EL (cell line): ENCODE measurements at regions not wholly inside any gene's neighbourhood (a gene's known extent, or its start where the extent isn't known, plus 50 kb on each side); places are given as distances from the start of the nearest gene placed in this dataset.

ENCODE experiments used
- DNase-seq: peaks from one replicate; pipeline ENCODE4 v3.0.0-alpha.2; 2016

DNA sequence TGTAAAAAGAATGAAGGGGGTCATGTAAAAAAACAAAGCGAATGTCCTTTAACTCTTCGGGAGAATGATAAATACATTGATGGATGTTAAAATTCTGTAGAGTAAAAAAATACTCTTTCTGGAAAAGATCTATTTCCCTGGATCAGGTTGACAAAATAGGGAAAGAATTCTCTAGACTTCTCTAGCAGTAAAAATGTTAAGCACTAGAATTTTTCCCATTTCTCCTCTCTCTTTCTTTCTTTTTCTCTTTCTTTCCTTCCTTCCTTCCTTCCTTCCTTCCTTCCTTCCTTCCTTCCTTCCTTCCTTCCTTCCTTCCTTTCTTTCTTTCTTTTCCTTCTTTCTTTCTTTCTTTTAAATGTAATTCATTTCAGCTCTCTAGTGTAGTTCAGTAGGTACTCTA, 552.5 kb downstream of the LRFN5 start:
- no peak for DNase-seq

DNA sequence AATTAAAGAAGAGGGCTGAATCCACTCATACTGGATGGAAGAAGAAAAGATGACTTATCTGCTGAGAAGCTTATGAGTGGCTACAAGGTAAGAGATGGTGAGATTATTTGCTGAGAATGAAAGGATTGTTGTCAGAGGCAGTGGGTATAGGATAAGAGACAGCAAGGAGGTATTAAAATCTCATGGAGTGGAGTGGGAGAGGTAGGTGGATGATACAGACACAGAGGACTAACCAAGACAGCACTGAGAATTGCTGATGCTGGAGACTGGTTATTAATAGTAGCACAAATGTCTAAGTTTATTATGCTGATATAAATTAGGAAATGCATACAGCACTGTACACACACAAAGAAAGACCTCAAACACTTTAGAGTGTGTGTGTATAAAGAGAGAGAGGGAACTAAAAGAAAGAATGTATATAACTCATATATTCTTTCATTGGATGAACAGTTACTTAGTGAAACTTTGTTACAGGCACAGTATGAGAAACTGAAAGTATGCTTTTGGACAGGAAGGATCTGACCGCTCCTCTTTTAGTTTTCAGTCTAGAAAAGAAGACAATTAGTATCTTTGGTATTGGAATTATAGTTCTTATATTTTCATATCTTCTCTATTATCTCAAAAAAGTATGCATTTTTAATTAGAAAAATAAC, 543.1 kb downstream of the LRFN5 start:
- no peak for DNase-seq

DNA sequence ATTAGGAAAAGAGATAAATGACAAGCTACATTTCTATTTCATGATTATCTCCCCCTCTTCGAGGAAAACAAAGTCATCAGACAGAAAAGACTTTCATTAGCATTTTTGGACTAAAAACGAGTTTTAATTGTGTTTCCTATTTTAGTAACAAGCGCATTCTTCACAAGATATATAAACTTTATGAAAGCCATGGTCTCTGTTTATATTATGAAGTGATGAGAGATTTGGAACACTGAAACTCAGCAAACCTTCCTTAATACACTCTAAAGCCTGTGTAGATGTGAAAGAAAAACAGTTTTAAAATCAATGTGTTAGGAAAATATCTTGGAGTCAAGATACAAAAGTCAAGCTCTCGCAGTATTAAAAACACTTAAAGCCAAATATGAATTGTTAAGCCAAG, 539.1 kb downstream of the LRFN5 start:
- no peak for DNase-seq

DNA sequence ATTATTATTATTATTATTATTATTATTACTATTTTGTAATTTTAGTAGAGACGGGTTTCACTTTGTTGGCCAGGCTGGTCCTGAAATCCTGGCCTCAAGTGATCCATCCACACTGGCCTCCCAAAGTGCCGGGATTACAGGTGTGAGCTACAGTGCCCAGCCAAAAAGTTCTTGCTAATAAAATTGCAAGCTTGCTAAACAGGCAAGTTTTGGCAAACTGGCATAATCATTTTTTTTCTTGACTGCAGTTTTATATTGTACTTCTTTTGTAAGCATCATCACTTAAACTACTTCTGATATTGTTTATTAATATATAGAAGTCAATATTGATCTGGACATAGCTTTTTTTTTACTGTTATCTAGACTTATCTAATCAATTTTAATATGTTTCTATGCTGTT, 536.4 kb downstream of the LRFN5 start:
- DNase-seq: no peak

DNA sequence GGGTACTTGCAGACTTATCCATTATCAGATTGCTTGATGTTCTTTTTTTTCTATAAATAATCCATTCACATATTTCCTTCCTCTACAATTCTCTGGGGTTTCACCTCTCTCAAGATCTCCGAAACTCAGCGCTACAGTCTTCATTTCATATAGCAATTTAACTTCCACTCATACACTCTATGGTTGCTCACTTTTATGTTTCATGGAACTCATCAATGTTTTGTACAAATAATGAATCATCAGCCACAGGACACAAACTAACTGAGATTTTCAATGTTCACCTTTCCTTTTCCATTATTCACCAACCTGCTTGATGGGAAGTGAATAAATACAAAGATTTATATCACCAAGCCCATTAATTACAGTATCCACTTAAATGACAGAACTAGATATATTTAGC, 534.7 kb downstream of the LRFN5 start:
- DNase-seq: no peak

DNA sequence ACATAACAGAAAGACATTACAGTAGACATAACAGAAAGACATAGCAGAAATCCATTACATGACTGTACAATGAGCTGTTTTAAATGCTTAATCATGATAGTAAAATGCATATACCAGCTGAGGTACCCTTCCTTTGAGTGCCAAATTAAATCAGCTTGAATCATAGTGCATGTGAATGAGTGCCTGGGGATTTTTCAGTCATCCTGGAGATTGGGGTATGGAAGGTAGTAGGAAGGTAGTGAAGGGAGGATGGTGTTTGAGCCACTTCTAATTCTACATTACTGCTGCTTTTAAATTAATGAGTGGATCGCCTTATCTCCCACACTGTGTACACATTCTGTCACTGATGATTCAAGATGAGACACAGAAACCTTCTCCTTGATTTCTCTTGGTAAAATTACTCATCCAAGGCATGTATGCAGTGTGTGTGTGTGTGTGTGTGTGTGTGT, 534.2 kb downstream of the LRFN5 start:
- DNase-seq: peak; percentile 20

DNA sequence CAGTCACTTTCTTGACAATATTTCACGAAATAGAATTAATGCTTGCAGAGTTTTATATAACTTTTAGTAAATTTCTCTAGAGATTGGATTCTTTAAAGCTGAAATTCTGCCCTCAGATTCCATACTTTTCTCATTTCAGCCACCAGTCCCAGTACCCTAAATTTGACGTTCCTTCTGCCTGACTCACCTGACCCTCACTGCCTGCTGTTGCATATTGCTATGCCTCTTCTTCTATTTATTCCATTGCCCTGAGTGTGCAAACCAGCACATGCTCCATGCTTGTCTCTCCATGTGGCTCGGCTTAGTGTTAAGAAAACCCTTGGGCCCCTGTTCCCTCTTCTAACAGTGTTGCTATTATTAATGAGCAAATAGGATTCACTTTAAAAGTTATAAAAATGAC, 533.3 kb downstream of the LRFN5 start:
- peak; percentile 25 for DNase-seq

DNA sequence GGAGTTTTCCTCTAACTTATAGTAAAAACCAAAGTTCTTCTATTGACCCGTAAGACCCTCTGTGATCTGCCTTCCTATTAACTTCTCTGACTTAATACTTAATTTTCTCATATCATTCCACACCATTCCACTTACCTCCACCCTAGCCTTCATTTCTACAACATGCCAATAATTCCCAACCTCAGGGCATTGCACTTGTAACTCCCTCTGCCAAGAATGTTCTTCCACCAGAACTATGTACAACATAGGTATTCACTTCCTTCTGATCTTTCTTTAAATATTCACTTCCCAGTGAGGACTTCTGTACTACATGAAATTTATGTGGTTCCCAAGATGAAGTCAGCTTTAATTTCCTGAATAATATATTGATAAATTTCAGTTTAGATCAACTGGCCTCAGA, 531.7 kb downstream of the LRFN5 start:
- no peak for DNase-seq

DNA sequence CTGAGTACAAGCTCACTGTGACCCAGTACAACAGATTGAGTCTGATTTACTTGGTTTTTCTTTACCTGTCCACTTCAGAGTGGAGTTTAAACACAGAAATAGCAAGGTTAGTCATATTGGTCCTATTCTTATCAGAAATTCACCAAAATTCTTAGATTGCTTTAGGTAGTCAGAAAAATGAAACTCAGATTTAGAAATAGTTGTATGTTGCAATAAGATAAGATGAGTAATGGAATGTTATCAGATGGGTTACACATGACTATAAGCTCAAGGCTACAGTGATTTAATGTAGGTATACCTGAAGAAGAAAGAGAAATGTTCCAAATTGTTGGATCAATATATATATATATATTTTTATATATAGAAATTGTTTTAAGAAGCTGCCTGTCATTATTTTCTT, 524.1 kb downstream of the LRFN5 start:
- DNase-seq: no peak

DNA sequence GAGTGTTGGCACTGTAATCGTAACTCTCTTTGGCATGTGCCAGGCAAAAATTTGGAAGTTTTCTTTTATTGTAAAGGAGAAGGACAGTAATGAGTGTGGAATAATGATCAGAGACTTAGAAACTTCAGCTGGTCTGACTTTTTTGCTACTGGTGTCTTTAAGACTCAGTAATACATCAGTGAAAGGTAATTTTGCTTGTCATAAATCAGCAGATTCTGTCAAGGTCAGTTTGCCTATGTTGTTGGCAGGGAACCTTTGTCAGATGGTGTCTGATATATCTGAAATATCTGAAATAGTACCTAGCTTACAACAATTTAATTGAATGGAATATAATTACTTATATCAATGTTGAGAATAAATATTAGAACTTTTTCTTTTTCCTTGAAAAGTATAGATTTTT, 516.9 kb downstream of the LRFN5 start:
- DNase-seq: no peak

DNA sequence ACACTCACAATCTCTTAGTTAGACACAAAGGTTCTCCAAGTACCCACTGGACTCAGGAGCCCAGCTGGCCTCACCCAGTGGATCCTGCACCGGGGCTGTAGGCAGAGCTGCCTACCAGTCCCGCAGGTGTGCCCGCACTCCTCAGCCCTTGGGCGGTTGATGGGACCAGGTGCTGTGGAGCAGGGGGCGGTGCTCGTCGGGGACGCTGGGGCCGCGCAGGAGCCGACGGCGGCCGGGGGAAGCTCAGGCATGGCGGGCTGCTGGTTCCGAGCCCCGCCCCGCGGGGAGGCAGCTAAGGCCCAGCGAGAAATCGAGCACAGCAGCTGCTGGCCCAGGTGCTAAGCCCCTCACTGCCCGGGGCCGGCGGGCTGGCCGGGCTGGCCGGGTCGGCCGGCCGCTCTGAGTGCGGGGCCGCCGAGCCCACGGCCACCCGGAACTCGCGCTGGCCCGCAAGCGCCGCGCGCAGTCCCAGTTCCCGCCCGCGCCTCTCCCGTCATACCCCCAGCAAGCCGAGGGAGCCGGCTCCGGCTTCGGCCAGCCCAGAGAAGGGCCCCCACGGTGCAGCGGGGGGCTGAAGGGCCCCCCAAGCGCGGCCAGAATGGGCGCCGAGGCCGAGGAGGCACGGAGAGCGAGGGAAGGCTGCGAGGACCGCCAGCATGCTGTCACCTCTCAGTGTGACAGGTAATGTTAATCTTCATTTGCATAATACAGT, 506.8 kb downstream of the LRFN5 start:
- no peak for DNase-seq

DNA sequence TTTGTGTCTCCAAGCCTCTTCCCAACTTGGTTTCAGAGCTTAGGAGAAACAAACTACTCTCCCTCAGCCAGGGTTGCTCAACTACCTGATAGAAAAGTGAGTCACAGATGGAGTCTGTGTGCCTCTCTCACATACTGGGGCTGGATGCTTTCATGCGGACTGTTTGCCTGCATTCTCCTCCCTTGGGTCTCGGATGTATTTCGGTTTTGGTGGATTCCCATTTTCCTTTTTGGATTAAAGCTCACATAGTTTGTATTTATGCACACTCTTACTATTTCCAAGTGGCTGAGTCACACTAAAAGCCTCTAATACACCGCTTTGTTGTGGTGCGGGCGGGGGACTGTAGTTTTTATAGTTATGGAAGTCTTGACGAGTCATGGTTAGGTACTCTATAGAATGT, 505.4 kb downstream of the LRFN5 start:
- DNase-seq: no peak

DNA sequence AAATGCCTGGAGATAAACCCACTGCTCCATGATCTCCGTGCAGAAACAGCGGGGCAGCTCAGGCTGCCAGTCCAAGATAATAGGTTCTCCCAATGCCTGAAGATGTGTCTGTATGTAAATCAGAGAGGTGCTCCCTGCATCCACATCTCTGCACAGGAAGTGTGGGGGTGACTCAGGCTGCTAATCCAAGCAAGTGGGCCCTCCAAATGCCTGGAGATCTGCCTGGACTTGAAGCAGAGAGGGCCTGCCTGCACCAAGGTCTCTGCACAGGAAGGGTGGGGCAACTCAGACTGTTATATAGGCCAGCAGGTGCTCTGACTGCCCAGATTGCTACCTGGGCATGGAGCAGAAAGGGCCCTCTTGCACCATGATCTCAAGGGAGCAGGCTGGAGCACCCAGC, 504.7 kb downstream of the LRFN5 start:
- DNase-seq: no peak

DNA sequence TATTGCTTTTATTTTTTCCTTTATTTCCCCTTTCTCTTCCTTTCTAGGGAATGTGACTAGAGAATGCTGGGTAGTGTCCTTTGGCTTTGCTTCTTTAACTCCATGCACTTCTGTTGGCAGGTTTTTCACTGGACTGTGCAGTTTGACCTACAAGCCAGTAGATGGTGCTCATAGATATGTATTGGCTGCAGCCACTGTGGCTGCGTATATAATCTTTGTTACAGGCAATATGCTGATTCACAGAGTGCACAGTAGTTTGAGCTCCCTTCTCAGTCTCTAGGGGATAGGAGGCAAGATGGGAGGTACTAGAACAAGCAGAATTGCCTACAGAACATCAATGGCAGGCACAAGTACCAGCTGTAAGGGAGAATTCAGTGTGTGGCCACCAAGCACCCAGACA, 503.5 kb downstream of the LRFN5 start:
- DNase-seq: peak; percentile 5

DNA sequence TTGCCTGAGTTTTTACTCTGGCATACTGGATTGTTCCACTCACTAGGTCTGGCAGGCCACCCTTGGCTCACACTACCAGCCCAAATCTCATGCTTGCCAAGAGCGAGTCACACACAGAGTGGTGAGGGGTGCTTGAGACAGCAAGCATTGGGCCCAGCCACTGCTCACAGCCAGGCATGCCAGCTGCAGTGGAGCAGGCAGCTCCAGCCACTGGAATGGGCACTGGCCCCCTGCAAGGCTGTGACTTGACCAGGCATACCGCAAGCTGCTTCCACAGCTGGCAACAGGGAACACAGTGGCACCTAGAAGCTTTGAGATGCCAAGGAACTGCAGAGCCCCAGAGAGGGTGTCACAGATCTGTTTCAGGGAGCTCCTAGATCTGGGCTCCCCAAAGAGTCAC, 488.5 kb downstream of the LRFN5 start:
- no peak for DNase-seq

DNA sequence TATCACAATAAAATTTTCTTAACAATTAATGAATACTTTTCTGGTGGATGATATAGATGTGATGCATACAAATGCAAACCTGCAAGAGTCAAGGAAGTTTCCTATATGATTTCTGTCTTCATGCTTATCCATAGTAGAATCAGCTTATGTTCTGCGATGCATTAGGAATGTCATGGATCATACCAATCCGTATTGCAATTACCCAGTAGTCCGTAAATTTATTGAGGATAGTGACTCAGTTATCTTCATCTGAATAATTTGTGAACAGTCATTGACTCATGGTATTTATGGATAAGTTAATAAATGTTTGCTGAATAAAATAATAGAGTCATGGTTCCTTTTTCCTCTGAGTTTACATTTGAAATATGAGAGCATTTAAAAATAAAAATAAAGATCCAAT, 483.4 kb downstream of the LRFN5 start:
- DNase-seq: no peak

DNA sequence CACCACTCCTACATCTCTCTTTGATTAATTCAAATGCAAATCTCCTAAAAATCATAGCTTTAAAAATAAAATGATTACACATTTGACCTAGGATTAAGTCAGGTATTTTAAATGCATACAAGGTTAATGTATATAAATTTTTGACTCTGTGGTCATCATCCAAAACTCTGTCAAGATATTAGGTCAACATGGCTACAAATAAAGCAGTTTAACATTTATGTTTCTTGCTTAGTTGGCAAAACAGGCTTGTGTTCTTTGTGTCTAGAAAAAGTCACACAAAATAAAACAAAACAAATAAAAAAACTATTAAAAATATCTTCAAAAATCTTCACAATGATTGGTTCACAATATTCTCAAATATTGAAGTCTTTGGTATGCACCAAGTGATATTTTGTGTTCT, 473.2 kb downstream of the LRFN5 start:
- DNase-seq: no peak

DNA sequence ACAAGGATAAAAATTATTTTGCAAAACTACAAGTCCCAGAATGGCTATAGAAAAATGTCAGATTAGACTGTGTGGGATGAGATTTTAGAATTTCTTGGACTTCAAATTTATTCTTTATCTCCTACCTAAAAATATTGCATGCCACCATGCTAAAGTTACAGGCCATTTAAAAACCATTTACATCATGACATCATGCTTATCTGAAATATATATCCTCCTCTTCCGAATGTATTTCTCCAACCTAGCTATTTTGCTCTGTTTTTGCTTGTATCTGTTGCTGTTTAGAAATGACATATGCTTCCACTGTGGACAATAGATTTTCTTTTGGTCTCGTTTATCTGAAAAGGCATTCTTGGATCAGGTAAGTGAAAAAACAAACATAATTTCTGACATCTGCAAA, 471.7 kb downstream of the LRFN5 start:
- DNase-seq: no peak

DNA sequence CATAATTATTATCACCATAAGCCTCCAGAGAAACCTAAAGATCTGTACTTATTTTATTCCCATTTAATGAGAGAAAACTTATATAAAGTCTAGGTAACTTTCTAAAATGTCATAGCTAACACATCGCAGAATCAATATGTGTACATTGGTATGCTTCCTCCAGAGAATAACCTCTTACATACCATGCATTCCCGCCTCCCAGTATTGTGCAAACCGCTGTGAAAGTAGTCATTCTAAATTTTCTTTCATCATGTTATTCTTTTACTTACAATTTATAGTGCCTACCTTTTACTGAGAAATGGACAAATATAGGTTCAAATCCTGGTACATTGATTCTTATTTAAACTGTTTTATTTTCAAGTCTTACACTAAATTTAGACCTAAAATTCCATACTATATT, 463.4 kb downstream of the LRFN5 start:
- DNase-seq: no peak

DNA sequence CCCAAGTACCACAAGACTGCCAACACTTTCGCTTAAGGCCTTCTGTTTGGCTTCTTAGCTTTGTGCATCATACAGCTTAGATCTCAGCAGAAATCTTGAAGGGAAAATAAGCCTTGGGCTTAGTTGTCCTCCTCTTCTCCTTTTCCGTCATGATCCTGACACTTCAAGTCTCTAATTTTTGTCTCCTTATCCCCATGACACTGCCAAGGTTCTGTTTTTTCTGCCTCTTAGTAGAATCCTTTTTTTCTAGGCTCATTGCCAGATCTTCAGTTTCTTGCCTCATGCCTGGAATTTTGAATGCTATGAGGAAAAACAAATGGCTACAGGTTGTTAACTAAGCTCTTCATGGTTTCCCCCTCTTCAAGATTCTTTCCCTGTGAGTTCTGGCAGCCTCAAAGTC, 450.4 kb downstream of the LRFN5 start:
- no peak for DNase-seq

DNA sequence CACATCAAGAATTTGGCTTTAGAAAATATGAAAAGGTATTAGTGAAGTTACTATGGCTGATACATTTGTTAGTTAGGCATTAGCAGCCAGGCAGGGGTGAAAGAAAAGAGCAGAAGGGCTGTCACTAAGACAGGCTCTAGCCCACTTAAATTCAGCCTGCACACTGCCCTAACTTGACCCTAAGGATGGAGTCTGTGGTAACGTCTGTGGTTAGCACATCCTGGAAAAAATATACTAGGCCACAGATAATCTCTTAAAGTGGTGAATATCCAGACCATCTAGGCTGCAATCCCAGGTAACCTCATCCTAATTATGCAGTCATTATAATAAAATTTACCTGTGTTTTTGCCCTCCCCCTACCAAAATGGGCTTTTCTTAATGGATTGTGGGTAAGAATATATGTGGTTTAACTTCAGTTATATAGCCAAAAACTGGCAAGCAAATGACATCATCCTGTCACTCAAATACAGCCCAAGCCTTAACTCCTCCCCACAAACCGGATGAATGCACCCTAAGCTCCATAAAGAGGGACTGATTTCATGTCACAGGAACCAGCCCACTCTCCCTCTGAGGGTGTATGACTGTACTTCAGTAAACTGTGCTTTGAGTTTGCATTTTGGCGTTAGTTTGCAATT, 440.9 kb downstream of the LRFN5 start:
- DNase-seq: no peak

DNA sequence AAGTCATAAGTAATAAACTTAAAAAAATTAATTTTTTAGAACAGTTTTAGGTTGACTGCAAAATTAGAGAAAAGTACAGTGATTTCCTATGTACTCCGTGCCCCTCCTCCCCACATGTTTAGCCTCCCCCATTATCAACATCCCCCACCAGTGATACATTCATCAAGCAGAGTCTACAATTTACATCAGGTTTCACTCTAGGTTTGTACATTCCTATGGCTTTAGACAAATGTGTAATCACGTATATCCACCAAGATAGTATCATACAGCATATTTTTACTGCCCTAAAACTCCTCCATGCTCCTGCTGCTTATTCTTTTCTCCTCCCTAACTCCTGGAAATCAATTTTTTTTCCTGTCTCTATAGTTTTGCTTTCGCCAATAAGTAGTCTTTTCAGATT, 438.7 kb downstream of the LRFN5 start:
- DNase-seq: no peak

DNA sequence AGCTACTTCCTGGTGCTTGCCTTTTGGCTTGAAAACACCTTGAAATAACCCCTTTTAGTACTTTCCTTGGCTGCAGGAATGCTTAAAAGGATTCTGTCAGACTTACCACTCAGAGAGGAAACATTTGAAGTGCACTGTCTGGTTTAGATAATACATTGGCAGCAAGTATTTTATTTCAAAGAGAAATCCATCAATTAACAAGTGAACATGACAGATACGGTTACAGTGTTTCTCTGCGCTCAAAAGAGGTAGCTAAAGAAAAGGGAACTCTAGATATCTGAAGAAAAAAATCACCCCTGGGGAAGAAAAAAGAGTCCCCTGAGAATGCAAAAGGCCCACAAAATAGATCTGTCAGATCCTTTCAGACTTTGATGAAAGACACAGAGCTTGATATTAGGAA, 421.9 kb downstream of the LRFN5 start:
- no peak for DNase-seq

DNA sequence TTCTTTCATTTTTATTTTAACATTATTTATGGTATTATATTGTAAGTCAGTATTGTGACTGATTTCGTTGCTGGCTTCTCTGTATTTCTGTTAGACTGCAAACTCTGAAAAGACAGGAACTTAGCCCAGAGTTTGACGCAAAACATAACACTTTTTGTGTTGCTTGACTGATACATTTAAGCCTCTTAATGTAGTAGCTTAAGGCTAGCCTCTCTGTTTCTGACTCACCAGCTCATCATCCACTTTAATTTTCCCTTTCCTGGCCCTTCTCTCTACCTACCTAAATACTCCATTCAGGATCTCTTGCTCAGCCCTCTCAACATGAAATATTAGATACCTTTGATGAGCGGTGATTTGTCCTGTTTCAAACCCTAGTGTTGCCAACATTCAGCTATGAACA, 420.6 kb downstream of the LRFN5 start:
- no peak for DNase-seq

DNA sequence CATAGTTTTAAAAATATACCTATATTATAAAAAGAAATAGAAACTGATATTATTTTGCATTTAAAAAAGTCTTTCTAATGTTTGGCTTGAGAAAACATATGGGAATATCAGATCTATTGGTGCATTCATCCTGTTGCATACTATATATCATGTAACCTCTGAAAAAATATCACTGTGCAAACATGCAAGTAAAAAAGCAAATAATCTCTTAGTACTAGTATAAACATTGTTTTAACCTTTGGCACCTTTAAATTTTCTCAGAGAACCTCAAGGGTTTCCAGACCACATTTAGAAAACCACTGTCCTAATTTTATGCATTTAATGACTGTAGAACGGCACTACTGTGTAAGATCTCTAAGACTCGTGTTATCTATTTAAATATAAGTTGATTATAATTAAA, 416.8 kb downstream of the LRFN5 start:
- no peak for DNase-seq
